Ishikawa (cell line): ENCODE measurements at regions not wholly inside any gene's neighbourhood (a gene's known extent, or its start where the extent isn't known, plus 50 kb on each side); places are given as distances from the start of the nearest gene placed in this dataset.

Experiments used
- CEBPB ChIP-seq: IDR thresholded peaks from 2 replicates; pipeline ENCODE4 v1.6.1; 2012
- CREB1 ChIP-seq: IDR thresholded peaks from 2 replicates; pipeline ENCODE4 v1.6.1; 2012; ENCODE audit warnings: low read depth
- EGR1 ChIP-seq: IDR thresholded peaks from 2 replicates; pipeline ENCODE4 v1.6.1; 2012
- EP300 ChIP-seq: IDR thresholded peaks from 2 replicates; pipeline ENCODE4 v1.6.1; 2012; ENCODE audit warnings: borderline replicate concordance
- FOXM1 ChIP-seq: IDR thresholded peaks from 2 replicates; pipeline ENCODE4 v1.6.1; 2012; ENCODE audit warnings: low read depth, borderline replicate concordance
- MAX ChIP-seq: IDR thresholded peaks from 2 replicates; pipeline ENCODE4 v1.6.1; 2012
- NFIC ChIP-seq: IDR thresholded peaks from 2 replicates; pipeline ENCODE4 v1.6.1; 2012
- RAD21 ChIP-seq: IDR thresholded peaks from 2 replicates; pipeline ENCODE4 v1.6.1; 2012; ENCODE audit warnings: low read depth
- TAF1 ChIP-seq: IDR thresholded peaks from 2 replicates; pipeline ENCODE4 v1.6.1; 2012; ENCODE audit warnings: low read depth, mild to moderate bottlenecking
- TCF12 ChIP-seq: IDR thresholded peaks from 2 replicates; pipeline ENCODE4 v1.6.1; 2012; ENCODE audit warnings: low read depth
- TEAD4 ChIP-seq: IDR thresholded peaks from 2 replicates; pipeline ENCODE4 v1.6.1; 2012
- YY1 ChIP-seq: IDR thresholded peaks from 2 replicates; pipeline ENCODE4 v1.6.1; 2012; ENCODE audit warnings: low read depth
- ZBTB7A ChIP-seq: IDR thresholded peaks from 2 replicates; pipeline ENCODE4 v1.6.1; 2012; ENCODE audit warnings: low read depth
- TF ChIP-seq, protein P1 (sequence below): IDR thresholded peaks from 2 replicates; pipeline ENCODE4 v1.6.1; 2012; ENCODE audit warnings: low read depth, mild to moderate bottlenecking
- TF ChIP-seq, protein P2 (sequence below): IDR thresholded peaks from 2 replicates; pipeline ENCODE4 v1.6.1; 2012

- no peak for TF ChIP-seq ZBTB7A
- TF ChIP-seq CREB1, result no peak
- TF ChIP-seq FOXM1, result no peak
- no peak for TF ChIP-seq YY1
- TF ChIP-seq TCF12, result no peak
- TF ChIP-seq CEBPB, result no peak
- TF ChIP-seq EP300, result no peak
- TF ChIP-seq EGR1, result no peak
- no peak for TF ChIP-seq NFIC
- no peak for TF ChIP-seq TAF1
- TF ChIP-seq, protein P1, sequence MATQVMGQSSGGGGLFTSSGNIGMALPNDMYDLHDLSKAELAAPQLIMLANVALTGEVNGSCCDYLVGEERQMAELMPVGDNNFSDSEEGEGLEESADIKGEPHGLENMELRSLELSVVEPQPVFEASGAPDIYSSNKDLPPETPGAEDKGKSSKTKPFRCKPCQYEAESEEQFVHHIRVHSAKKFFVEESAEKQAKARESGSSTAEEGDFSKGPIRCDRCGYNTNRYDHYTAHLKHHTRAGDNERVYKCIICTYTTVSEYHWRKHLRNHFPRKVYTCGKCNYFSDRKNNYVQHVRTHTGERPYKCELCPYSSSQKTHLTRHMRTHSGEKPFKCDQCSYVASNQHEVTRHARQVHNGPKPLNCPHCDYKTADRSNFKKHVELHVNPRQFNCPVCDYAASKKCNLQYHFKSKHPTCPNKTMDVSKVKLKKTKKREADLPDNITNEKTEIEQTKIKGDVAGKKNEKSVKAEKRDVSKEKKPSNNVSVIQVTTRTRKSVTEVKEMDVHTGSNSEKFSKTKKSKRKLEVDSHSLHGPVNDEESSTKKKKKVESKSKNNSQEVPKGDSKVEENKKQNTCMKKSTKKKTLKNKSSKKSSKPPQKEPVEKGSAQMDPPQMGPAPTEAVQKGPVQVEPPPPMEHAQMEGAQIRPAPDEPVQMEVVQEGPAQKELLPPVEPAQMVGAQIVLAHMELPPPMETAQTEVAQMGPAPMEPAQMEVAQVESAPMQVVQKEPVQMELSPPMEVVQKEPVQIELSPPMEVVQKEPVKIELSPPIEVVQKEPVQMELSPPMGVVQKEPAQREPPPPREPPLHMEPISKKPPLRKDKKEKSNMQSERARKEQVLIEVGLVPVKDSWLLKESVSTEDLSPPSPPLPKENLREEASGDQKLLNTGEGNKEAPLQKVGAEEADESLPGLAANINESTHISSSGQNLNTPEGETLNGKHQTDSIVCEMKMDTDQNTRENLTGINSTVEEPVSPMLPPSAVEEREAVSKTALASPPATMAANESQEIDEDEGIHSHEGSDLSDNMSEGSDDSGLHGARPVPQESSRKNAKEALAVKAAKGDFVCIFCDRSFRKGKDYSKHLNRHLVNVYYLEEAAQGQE, result no peak
- TF ChIP-seq, protein P2, sequence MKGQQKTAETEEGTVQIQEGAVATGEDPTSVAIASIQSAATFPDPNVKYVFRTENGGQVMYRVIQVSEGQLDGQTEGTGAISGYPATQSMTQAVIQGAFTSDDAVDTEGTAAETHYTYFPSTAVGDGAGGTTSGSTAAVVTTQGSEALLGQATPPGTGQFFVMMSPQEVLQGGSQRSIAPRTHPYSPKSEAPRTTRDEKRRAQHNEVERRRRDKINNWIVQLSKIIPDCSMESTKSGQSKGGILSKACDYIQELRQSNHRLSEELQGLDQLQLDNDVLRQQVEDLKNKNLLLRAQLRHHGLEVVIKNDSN, result no peak
These were observed 124.1 kb downstream of the SOX9 start for GRCh38 chr17:72244956-72245355.

DNA sequence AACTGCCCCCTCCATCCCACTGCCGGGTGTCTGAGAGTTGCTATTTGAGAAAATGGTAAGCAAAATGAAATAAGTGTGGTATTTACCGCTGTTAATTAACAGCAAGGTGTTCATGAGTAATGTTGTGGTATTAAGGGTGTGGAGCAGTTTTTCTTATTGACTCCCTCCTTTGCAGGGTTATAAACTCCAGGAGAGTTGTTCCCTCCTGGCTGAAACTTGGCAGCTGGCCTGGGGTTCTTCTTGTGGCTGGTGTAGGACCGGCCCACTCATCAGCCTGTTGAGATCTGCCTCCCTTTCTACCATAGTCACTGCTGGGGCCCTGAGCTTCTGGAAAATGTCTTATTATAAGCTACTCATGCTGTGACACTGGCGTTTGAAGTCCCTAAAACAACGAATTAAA is 128.6 kb downstream of the SOX9 start:
- TF ChIP-seq CEBPB (no peak), TAF1 (no peak), YY1 (no peak), RAD21 (no peak), MAX (no peak), EGR1 (no peak), NFIC (no peak), TCF12 (no peak)
- TF ChIP-seq, protein P2, result no peak

- TF ChIP-seq NFIC, result no peak
- no peak for TF ChIP-seq TEAD4
- no peak for TF ChIP-seq YY1
- no peak for TF ChIP-seq TAF1
- TF ChIP-seq FOXM1, result no peak
- TF ChIP-seq EP300, result no peak
These were observed 129.4 kb downstream of the SOX9 start for GRCh38 chr17:72250206-72250605.

DNA sequence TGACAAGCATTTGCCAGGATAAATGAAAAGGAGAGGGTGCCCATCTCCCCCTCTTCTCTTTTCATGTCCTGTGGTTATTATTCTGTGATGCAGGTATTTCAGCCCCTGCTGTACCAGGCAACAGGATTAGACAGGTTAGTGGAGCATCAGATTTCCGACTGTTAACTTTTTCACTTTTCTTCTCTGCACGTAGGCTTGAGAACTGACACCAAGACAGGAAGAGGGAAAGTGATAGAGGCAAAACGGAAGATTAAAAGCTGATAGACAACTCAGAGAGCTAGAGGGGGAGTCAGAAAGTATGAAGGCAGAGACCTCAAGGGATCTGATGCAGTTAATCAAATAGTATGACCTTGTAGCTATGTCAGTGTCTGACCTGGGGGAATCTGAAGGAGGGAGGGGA is 132.8 kb downstream of the SOX9 start:
- no peak for TF ChIP-seq YY1
- no peak for TF ChIP-seq EGR1
- TF ChIP-seq RAD21, result no peak
- no peak for TF ChIP-seq TCF12
- TF ChIP-seq, protein P1, result no peak
- TF ChIP-seq, protein P2, result no peak
- TF ChIP-seq CREB1, result no peak
- no peak for TF ChIP-seq FOXM1
- no peak for TF ChIP-seq MAX
- TF ChIP-seq TEAD4, result no peak
- TF ChIP-seq CEBPB, result no peak

DNA sequence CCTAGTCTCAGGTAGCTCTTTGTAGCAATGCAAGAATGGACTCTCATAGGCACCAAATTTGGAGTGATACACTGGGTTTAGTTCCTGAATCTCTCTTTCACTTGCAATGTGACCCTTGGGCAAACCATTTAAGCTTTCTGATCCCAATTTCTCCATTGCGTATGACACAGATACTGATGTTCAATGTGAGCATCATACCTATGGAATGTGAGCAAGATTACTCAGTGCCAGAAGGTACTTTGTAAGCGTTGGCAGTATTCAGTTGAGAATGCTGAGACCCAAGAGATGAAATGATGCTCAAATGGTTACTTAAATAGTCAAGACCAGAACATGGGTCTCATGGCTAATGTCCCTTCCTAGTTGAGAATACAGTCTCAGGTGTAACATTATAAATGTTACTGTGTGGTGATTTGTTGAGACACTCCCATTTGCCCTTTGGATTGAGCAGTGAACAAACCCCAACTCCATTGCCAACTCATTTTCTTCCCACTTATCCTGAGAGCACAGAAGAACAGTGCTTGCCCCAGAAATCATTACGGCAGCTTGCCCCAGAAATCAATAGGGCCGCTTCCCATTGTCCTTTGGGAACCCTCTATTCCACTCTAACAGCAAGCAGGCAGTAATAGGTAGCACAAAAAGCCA is 134.1 kb downstream of the SOX9 start:
- TF ChIP-seq, protein P1, result no peak
- TF ChIP-seq FOXM1 (no peak), YY1 (no peak), ZBTB7A (no peak), TEAD4 (no peak), CREB1 (no peak), RAD21 (no peak), MAX (no peak), TAF1 (no peak), TCF12 (no peak), EP300 (no peak), CEBPB (no peak), NFIC (no peak), EGR1 (no peak)
- TF ChIP-seq, protein P2, result no peak
